HCT116 (cell line): ENCODE measurements at regions not wholly inside any gene's neighbourhood (a gene's known extent, or its start where the extent isn't known, plus 50 kb on each side); places are given as distances from the start of the nearest gene placed in this dataset.

Experiments used
- ATAC-seq: fragments of 200-7000 bp; cut with Tn5 transposase; 2 replicates; pipeline ENCODE4 v1.9.1; 2020; ENCODE audit warnings: mild to moderate bottlenecking, moderate library complexity
- BruUV-seq: library from RNA; stranded (reverse); fragments of 400-500 nt; replicated peaks from 2 replicates; lab custom pipeline; 2021; lab: Mats Ljungman, UMichigan
- CTCF ChIA-PET: fragments of 300-600 bp; sonication (Branson Sonifier 250); formaldehyde crosslinking; loops from one replicate; lab custom pipeline; 2021; ENCODE audit warnings: antibody characterized with exemption; lab: Charles Lee
- POLR2A ChIA-PET: fragments of 300-600, 350-600 bp; sonication (Branson Sonifier 250); formaldehyde crosslinking; loops from one replicate; lab custom pipeline; 2021; ENCODE audit warnings: antibody characterized with exemption; lab: Charles Lee
- RAD21 ChIA-PET, 2 experiments: fragments of 300-600 bp; sonication (Branson Sonifier 250); formaldehyde crosslinking; loops; one replicate each; lab custom pipeline; 2023; ENCODE audit warnings: low total read pairs in 2 of 2; ENCODE audit not compliant: uncharacterized antibody in 2 of 2, unreplicated experiment in 2 of 2, low non-redundant PET in 1 of 2; lab: Charles Lee
- DNase-seq: peaks from one replicate; pipeline ENCODE4 v3.0.0-alpha.2; 2010; ENCODE audit warnings: low read depth, low spot score
- H2AFZ ChIP-seq: fragments of 200-600 bp; shearing (Covaris generic), sonication (generic); 2 replicates; pipeline ENCODE4 v1.6.1; 2017; ENCODE audit warnings: low read depth, mixed run types, mixed read lengths, antibody characterized with exemption, low read length; ENCODE audit not compliant: poor library complexity, severe bottlenecking
- H3K27ac ChIP-seq: 2 replicates; pipeline ENCODE4 v1.5.1; 2012; ENCODE audit warnings: low read depth, low read length
- H3K27me3 ChIP-seq: fragments of 200-600 bp; sonication (generic); 2 replicates; pipeline ENCODE4 v1.6.1; 2016; ENCODE audit warnings: mixed run types, low read length, mixed read lengths; ENCODE audit not compliant: insufficient read depth
- H3K36me3 ChIP-seq, 2 experiments: fragments of 200-500 bp in 1 of 2; fragments of 200-600 bp in 1 of 2; sonication (Bioruptor generic) in 1 of 2; sonication (generic) in 1 of 2; 2 replicates each; pipeline versions ENCODE4 v1.5.1 to v1.6.1; 2014 to 2016; ENCODE audit warnings: low read length in 2 of 2, inconsistent platforms in 1 of 2, mixed read lengths in 1 of 2, mixed run types in 1 of 2; ENCODE audit not compliant: insufficient read depth in 2 of 2, control insufficient read depth in 1 of 2
- H3K4me1 ChIP-seq, 2 experiments: fragments of 200-600 bp in 1 of 2; sonication (generic) in 1 of 2; 2 replicates each; pipeline versions ENCODE4 v1.5.1 to v1.6.1; 2012 to 2017; ENCODE audit warnings: low read length in 2 of 2, inconsistent platforms in 1 of 2, mild to moderate bottlenecking in 1 of 2, mixed read lengths in 1 of 2, mixed run types in 1 of 2, moderate library complexity in 1 of 2; ENCODE audit not compliant: insufficient read depth in 2 of 2, control insufficient read depth in 1 of 2
- H3K4me2 ChIP-seq: fragments of 200-600 bp; sonication (generic); 2 replicates; pipeline ENCODE4 v1.6.1; 2017; ENCODE audit warnings: mixed run types, low read length, mixed read lengths
- H3K4me3 ChIP-seq, 2 experiments: fragments of 200-600 bp in 1 of 2; sonication (generic) in 1 of 2; replicated peaks in 1 of 2; 2 replicates each; pipeline ENCODE4 v1.5.1; 2011 to 2016; ENCODE audit warnings: low read length in 2 of 2, control low read depth in 1 of 2, low read depth in 1 of 2, mild to moderate bottlenecking in 1 of 2, mixed read lengths in 1 of 2, mixed run types in 1 of 2
- H3K79me2 ChIP-seq: fragments of 200-600 bp; sonication (generic); 2 replicates; pipeline ENCODE4 v1.6.1; 2017; ENCODE audit warnings: mild to moderate bottlenecking, mixed run types, low read length, moderate library complexity, mixed read lengths; ENCODE audit not compliant: insufficient read depth
- H3K9ac ChIP-seq: fragments of 200-600 bp; sonication (generic); 2 replicates; pipeline ENCODE4 v1.6.1; 2016; ENCODE audit warnings: low read length, mixed read lengths
- H3K9me2 ChIP-seq: fragments of 200-600 bp; sonication (generic), shearing (Covaris generic); 2 replicates; pipeline ENCODE4 v1.6.1; 2017; ENCODE audit warnings: mixed run types, mild to moderate bottlenecking, moderate library complexity; ENCODE audit not compliant: insufficient read depth
- H3K9me3 ChIP-seq, 2 experiments: fragments of 200-500 bp in 1 of 2; fragments of 200-600 bp in 1 of 2; sonication (Bioruptor generic) in 1 of 2; sonication (generic) in 1 of 2; 2 replicates each; pipeline ENCODE4 v1.6.1; 2014 to 2017; ENCODE audit warnings: low read length in 2 of 2, mixed read lengths in 2 of 2, inconsistent platforms in 1 of 2, low read depth in 1 of 2, mild to moderate bottlenecking in 1 of 2, mixed run types in 1 of 2, moderate library complexity in 1 of 2; ENCODE audit not compliant: control insufficient read depth in 1 of 2, insufficient read depth in 1 of 2
- H4K20me1 ChIP-seq: fragments of 200-600 bp; sonication (generic), shearing (Covaris generic); 2 replicates; pipeline ENCODE4 v1.6.1; 2017; ENCODE audit warnings: mixed run types, mild to moderate bottlenecking, moderate library complexity; ENCODE audit not compliant: insufficient read depth
- CBX3 ChIP-seq: IDR thresholded peaks from 2 replicates; pipeline ENCODE4 v1.6.1; 2012; ENCODE audit warnings: low read depth
- CEBPB ChIP-seq: IDR thresholded peaks from 2 replicates; pipeline ENCODE4 v1.6.1; 2012; ENCODE audit warnings: low read depth
- ELF1 ChIP-seq: IDR thresholded peaks from 2 replicates; pipeline ENCODE4 v1.6.1; 2012; ENCODE audit warnings: low read depth, borderline replicate concordance
- EZH2 ChIP-seq: fragments of 200-600 bp; sonication (generic); IDR thresholded peaks from 2 replicates; pipeline ENCODE4 v1.6.1; 2017; ENCODE audit warnings: antibody characterized with exemption, mixed run types
- EZH2phosphoT487 ChIP-seq: fragments of 200-600 bp; IDR thresholded peaks from 2 replicates; pipeline ENCODE4 v1.6.1; 2018; ENCODE audit warnings: antibody characterized with exemption, borderline replicate concordance
- JUND ChIP-seq: IDR thresholded peaks from 2 replicates; pipeline ENCODE4 v1.6.1; 2012
- POLR2A ChIP-seq: IDR thresholded peaks from 2 replicates; pipeline ENCODE4 v1.7.0; 2011; ENCODE audit warnings: borderline replicate concordance; ENCODE audit not compliant: insufficient read depth, insufficient read length; ENCODE audit errors: extremely low read depth
- POLR2AphosphoS5 ChIP-seq: IDR thresholded peaks from 2 replicates; pipeline ENCODE4 v1.6.1; 2011; ENCODE audit warnings: mild to moderate bottlenecking, low read depth, low read length, moderate library complexity
- SIN3A ChIP-seq: IDR thresholded peaks from 2 replicates; pipeline ENCODE4 v1.6.1; 2012; ENCODE audit warnings: low read depth
- SRF ChIP-seq: IDR thresholded peaks from 2 replicates; pipeline ENCODE4 v1.6.1; 2012; ENCODE audit warnings: low read depth
- YY1 ChIP-seq: IDR thresholded peaks from 2 replicates; pipeline ENCODE4 v1.6.1; 2011; ENCODE audit warnings: low read length, low read depth, moderate library complexity, mild to moderate bottlenecking; ENCODE audit not compliant: insufficient replicate concordance; ENCODE audit errors: extremely low read depth
- ZNF274 ChIP-seq: fragments of 200-500 bp; sonication (Bioruptor generic); IDR thresholded peaks from 2 replicates; pipeline ENCODE4 v1.6.1; 2014; ENCODE audit warnings: mild to moderate bottlenecking, low read depth, low read length, inconsistent platforms
- intact Hi-C: fragments of 100-400 bp; cut with micrococcal nuclease; formaldehyde crosslinking; loops from 2 replicates; pipeline ENCODE4 v1.10.0; 2022
- TF ChIP-seq, protein P1 (sequence below), 3 experiments: fragments of 200-600 bp in 1 of 3; sonication (generic) in 1 of 3; IDR thresholded peaks in 2 of 3; conservative IDR thresholded peaks in 1 of 3; 2 replicates each; pipeline ENCODE4 v1.5.1; 2012 to 2017; ENCODE audit warnings: low read depth in 2 of 3, low read length in 2 of 3, antibody characterized with exemption in 1 of 3, borderline replicate concordance in 1 of 3, control low read depth in 1 of 3, mild to moderate bottlenecking in 1 of 3, mixed read lengths in 1 of 3, mixed run types in 1 of 3, moderate library complexity in 1 of 3; ENCODE audit not compliant: insufficient read depth in 1 of 3
- TF ChIP-seq, protein P2 (sequence below): IDR thresholded peaks from 2 replicates; pipeline ENCODE4 v1.6.1; 2012
- TF ChIP-seq, protein P3 (sequence below): IDR thresholded peaks from 2 replicates; pipeline ENCODE4 v1.6.1; 2012
- TF ChIP-seq, protein P4 (sequence below): IDR thresholded peaks from 2 replicates; pipeline ENCODE4 v1.6.1; 2011; ENCODE audit warnings: mild to moderate bottlenecking, low read length, moderate library complexity; ENCODE audit not compliant: insufficient replicate concordance; ENCODE audit errors: extremely low read depth

GRCh38 chr6:84546427-84546914 is 217.9 kb downstream of the TBX18 start:
- no peaks in the 10 kb centered on the region for H3K36me3 ChIP-seq
- H3K27me3 ChIP-seq: no peaks in the 10 kb centered on the region
- no peaks in the 10 kb centered on the region for H4K20me1 ChIP-seq
- CTCF ChIA-PET: interaction anchor here (0.9 to 1.4 kb wide), 3 partner anchors 10 to 190 kb away, joined by 3 read pairs; no protein-coding TSS in a partner anchor
- no peak overlapping the region for H3K27ac ChIP-seq
- BruUV-seq: no TSS peak
- H3K4me3 ChIP-seq: no peak overlapping the region
- POLR2A ChIA-PET: no interaction called here
- intact Hi-C loops: no loop called here
- no peak for TF ChIP-seq EZH2
- no peak for DNase-seq
- RAD21 ChIA-PET: no interaction called here
- no peak for ATAC-seq
- no peaks in the 10 kb centered on the region for H3K79me2 ChIP-seq
- H2AFZ ChIP-seq: no peak overlapping the region
- H3K9me3 ChIP-seq: no peaks in the 10 kb centered on the region
- H3K4me1 ChIP-seq: peaks cover 0 to 6% of the 10 kb centered on the region in 2 experiments; a peak in 1 of 4 replicates
- H3K4me2 ChIP-seq: no peak overlapping the region
- H3K9ac ChIP-seq: no peak overlapping the region
- H3K9me2 ChIP-seq: no peaks in the 10 kb centered on the region

- H3K4me2 ChIP-seq: no peak overlapping the region
- H3K27ac ChIP-seq: no peak overlapping the region
- no peaks in the 10 kb centered on the region for H3K27me3 ChIP-seq
- no peak overlapping the region for H3K4me3 ChIP-seq
- intact Hi-C loops: no loop called here
- no peaks in the 10 kb centered on the region for H3K4me1 ChIP-seq
- H4K20me1 ChIP-seq: no peaks in the 10 kb centered on the region
- ChIA-PET RAD21 (no interaction called here), CTCF (no interaction called here)
- BruUV-seq: no TSS peak
- no peaks in the 10 kb centered on the region for H3K36me3 ChIP-seq
- H3K79me2 ChIP-seq: no peaks in the 10 kb centered on the region
- TF ChIP-seq SRF: no peak
- TF ChIP-seq, protein P1, sequence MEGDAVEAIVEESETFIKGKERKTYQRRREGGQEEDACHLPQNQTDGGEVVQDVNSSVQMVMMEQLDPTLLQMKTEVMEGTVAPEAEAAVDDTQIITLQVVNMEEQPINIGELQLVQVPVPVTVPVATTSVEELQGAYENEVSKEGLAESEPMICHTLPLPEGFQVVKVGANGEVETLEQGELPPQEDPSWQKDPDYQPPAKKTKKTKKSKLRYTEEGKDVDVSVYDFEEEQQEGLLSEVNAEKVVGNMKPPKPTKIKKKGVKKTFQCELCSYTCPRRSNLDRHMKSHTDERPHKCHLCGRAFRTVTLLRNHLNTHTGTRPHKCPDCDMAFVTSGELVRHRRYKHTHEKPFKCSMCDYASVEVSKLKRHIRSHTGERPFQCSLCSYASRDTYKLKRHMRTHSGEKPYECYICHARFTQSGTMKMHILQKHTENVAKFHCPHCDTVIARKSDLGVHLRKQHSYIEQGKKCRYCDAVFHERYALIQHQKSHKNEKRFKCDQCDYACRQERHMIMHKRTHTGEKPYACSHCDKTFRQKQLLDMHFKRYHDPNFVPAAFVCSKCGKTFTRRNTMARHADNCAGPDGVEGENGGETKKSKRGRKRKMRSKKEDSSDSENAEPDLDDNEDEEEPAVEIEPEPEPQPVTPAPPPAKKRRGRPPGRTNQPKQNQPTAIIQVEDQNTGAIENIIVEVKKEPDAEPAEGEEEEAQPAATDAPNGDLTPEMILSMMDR (IDR thresholded peaks at IDR 0.05 in 2 of 3, conservative IDR thresholded peaks at IDR 0.05 in 1 of 3; ENCODE audit: borderline replicate concordance in 1 of 3, insufficient read depth in 1 of 3, low read depth in 2 of 3, low read length in 2 of 3): no peak
- TF ChIP-seq POLR2A: no peak
- no peak for TF ChIP-seq ZNF274
- TF ChIP-seq, protein P2, sequence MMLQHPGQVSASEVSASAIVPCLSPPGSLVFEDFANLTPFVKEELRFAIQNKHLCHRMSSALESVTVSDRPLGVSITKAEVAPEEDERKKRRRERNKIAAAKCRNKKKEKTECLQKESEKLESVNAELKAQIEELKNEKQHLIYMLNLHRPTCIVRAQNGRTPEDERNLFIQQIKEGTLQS: no peak
- TF ChIP-seq ELF1: no peak
- TF ChIP-seq JUND: no peak
- no peak for TF ChIP-seq SIN3A
- no peak for TF ChIP-seq YY1
- TF ChIP-seq CEBPB: no peak
- TF ChIP-seq POLR2AphosphoS5: no peak
- TF ChIP-seq, protein P3, sequence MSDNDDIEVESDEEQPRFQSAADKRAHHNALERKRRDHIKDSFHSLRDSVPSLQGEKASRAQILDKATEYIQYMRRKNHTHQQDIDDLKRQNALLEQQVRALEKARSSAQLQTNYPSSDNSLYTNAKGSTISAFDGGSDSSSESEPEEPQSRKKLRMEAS: no peak
- no peak for TF ChIP-seq EZH2phosphoT487
- TF ChIP-seq EZH2: no peak
- TF ChIP-seq CBX3: no peak
- TF ChIP-seq, protein P4, sequence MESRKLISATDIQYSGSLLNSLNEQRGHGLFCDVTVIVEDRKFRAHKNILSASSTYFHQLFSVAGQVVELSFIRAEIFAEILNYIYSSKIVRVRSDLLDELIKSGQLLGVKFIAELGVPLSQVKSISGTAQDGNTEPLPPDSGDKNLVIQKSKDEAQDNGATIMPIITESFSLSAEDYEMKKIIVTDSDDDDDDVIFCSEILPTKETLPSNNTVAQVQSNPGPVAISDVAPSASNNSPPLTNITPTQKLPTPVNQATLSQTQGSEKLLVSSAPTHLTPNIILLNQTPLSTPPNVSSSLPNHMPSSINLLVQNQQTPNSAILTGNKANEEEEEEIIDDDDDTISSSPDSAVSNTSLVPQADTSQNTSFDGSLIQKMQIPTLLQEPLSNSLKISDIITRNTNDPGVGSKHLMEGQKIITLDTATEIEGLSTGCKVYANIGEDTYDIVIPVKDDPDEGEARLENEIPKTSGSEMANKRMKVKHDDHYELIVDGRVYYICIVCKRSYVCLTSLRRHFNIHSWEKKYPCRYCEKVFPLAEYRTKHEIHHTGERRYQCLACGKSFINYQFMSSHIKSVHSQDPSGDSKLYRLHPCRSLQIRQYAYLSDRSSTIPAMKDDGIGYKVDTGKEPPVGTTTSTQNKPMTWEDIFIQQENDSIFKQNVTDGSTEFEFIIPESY: no peak
- TF ChIP-seq, all 23 proteins: peak for 0
- POLR2A ChIA-PET: no interaction called here
- Histone ChIP-seq H3K9me3 (no peaks in the 10 kb centered on the region), H3K9ac (no peak overlapping the region), H3K9me2 (no peaks in the 10 kb centered on the region), H2AFZ (no peak overlapping the region)
- ATAC-seq (no peak), DNase-seq (no peak)
Observed at GRCh38 chr6:84539122-84539856, 225.1 kb downstream of the TBX18 start.
